HEK293 (cell line): ENCODE measurements at regions not wholly inside any gene's neighbourhood (a gene's known extent, or its start where the extent isn't known, plus 50 kb on each side); places are given as distances from the start of the nearest gene placed in this dataset.

Source experiments
- CTCF ChIP-seq: fragments of 450-650 bp; formaldehyde crosslinking; IDR thresholded peaks from 2 replicates; pipeline ENCODE4 v1.5.1; 2016; ENCODE audit warnings: missing biosample characterization, missing genetic modification characterization
- GLIS2 ChIP-seq: fragments of 450-650 bp; formaldehyde crosslinking; IDR thresholded peaks from 2 replicates; pipeline ENCODE4 v1.5.1; 2016; ENCODE audit warnings: missing biosample characterization, missing genetic modification characterization
- REST ChIP-seq: fragments of 450-650 bp; formaldehyde crosslinking; IDR thresholded peaks from 2 replicates; pipeline ENCODE4 v1.5.1; 2016; ENCODE audit warnings: missing biosample characterization, missing genetic modification characterization
- ZBTB17 ChIP-seq: fragments of 450-650 bp; formaldehyde crosslinking; IDR thresholded peaks from 2 replicates; pipeline ENCODE4 v1.5.1; 2016; ENCODE audit warnings: missing biosample characterization, missing genetic modification characterization
- ZNF280C ChIP-seq: fragments of 450-650 bp; formaldehyde crosslinking; IDR thresholded peaks from 2 replicates; pipeline ENCODE4 v1.5.1; 2016; ENCODE audit warnings: missing biosample characterization, missing genetic modification characterization
- ZNF580 ChIP-seq: fragments of 450-650 bp; formaldehyde crosslinking; IDR thresholded peaks from 2 replicates; pipeline ENCODE4 v1.5.1; 2016; ENCODE audit warnings: missing biosample characterization, missing genetic modification characterization

GRCh38 chr6:93790981-93791380, 371.6 kb upstream of the EPHA7 start:
- no peak for TF ChIP-seq ZBTB17 (tag by site-specific recombination)
- no peak for TF ChIP-seq CTCF (tag by site-specific recombination)
- no peak for TF ChIP-seq GLIS2
- no peak for TF ChIP-seq REST (tag by site-specific recombination)
- no peak for TF ChIP-seq ZNF580
- TF ChIP-seq ZNF280C = no peak
